ENCODE measurements at regions not wholly inside any gene's neighbourhood (a gene's known extent, or its start where the extent isn't known, plus 50 kb on each side); places are given as distances from the start of the nearest gene placed in this dataset.

- H2BK12ac ChIP-seq (ENCODE audit: insufficient read length, low read depth, low read length): no peak overlapping the region
- no peaks in the 10 kb centered on the region for H3K27me3 Mint-ChIP-seq (ENCODE audit: low read depth)
- no peak overlapping the region for H3K4ac ChIP-seq (ENCODE audit: low read depth, low read length)
- no peak overlapping the region for H2BK15ac ChIP-seq (ENCODE audit: low read depth, low read length)
- no peaks in the 10 kb centered on the region for H3K23me2 ChIP-seq (ENCODE audit: insufficient read length, low read depth, low read length, poor library complexity, severe bottlenecking)
- peaks cover 3% of the 10 kb centered on the region in 2 experiments; a peak in 3 of 5 replicates for H3K9me3 Mint-ChIP-seq
- H2BK5ac ChIP-seq (ENCODE audit: insufficient read length, low read length): no peak overlapping the region
- no peak overlapping the region for H3K27ac ChIP-seq (ENCODE audit: insufficient read length, low read depth, low read length)
- H3K27me3 ChIP-seq (ENCODE audit: insufficient read depth, low read length): no peaks in the 10 kb centered on the region
- H2AFZ ChIP-seq (ENCODE audit: low read length): no peak overlapping the region
- no peak overlapping the region for H3K27ac Mint-ChIP-seq
- H4K8ac ChIP-seq (replicated peaks; ENCODE audit: insufficient read length, low read depth, low read length): no peak overlapping the region
- no peak overlapping the region for H2BK20ac ChIP-seq (ENCODE audit: low read depth, low read length, poor library complexity, severe bottlenecking)
- no peak overlapping the region for H3K9ac ChIP-seq (ENCODE audit: extremely low read depth, insufficient read length, low read length)
- no peak for TF ChIP-seq CTCF (conservative IDR thresholded peaks at IDR 0.05)
- H3K14ac ChIP-seq (ENCODE audit: insufficient read depth, low read length): no peak overlapping the region
- no peak overlapping the region for H2BK120ac ChIP-seq (ENCODE audit: low read depth, low read length, poor library complexity, severe bottlenecking)
- no peak overlapping the region for H4K91ac ChIP-seq (ENCODE audit: insufficient read length, low read depth, low read length)
- H3K4me2 ChIP-seq (ENCODE audit: insufficient read depth, insufficient read length, low read length): no peak overlapping the region
- H3K9me3 ChIP-seq (ENCODE audit: control insufficient read depth, low read depth, low read length): no peaks in the 10 kb centered on the region
- H3K79me2 ChIP-seq (ENCODE audit: insufficient read depth, low read length): no peaks in the 10 kb centered on the region
- H2AK5ac ChIP-seq (ENCODE audit: insufficient read length, low read length): no peak overlapping the region
- no peaks in the 10 kb centered on the region for H4K20me1 ChIP-seq (ENCODE audit: control insufficient read depth, insufficient read depth, insufficient read length)
- no peaks in the 10 kb centered on the region for H3K79me1 ChIP-seq (ENCODE audit: insufficient read depth, low read depth, low read length, poor library complexity, severe bottlenecking)
- peaks cover 2% of the 10 kb centered on the region; the same call in 1 of the 2 replicates for H3K4me1 ChIP-seq (ENCODE audit: insufficient read depth, low read length)
- no peak for DNase-seq
- no peak overlapping the region for H3K4me3 Mint-ChIP-seq
- H3K56ac ChIP-seq (ENCODE audit: insufficient read length, low read depth, low read length): no peak overlapping the region
- H3K18ac ChIP-seq (ENCODE audit: insufficient read length, low read depth, low read length): no peak overlapping the region
- H4K5ac ChIP-seq (ENCODE audit: insufficient read length, low read depth, low read length): no peak overlapping the region
- no peak overlapping the region for H3K23ac ChIP-seq (ENCODE audit: insufficient read length, low read depth, low read length)
- peaks cover 17 to 20% of the 10 kb centered on the region in 2 experiments for H3K4me1 Mint-ChIP-seq
- peaks cover 0 to 4% (median 0%) of the 10 kb centered on the region in 3 experiments; a peak in 2 of 7 replicates for H3K36me3 Mint-ChIP-seq (ENCODE audit: insufficient read depth in 1 of 3, low read depth in 3 of 3)
- no peak overlapping the region for H3T11ph ChIP-seq (ENCODE audit: low read length)
Measured at GRCh38 chr5:106907979-106908378, 762.8 kb downstream of the EFNA5 start.
